K562 (cell line): ENCODE measurements at regions not wholly inside any gene's neighbourhood (a gene's known extent, or its start where the extent isn't known, plus 50 kb on each side); places are given as distances from the start of the nearest gene placed in this dataset.

ENCODE experiments used
- CBFA2T3 ChIP-seq: fragments of 450-650 bp; IDR thresholded peaks from 2 replicates; pipeline ENCODE4 v1.6.1; 2017
- CEBPB ChIP-seq: fragments of 450-650 bp; IDR thresholded peaks from 2 replicates; pipeline ENCODE4 v1.6.1; 2016; ENCODE audit warnings: missing genetic modification characterization, missing compliant biosample characterization
- FOXP1 ChIP-seq: sonication (generic); formaldehyde crosslinking; IDR thresholded peaks from 2 replicates; pipeline ENCODE4 v1.8.0; 2022; ENCODE audit warnings: mild to moderate bottlenecking, missing genetic modification reagents
- PHB2 ChIP-seq: fragments of 450-650 bp; IDR thresholded peaks from 2 replicates; pipeline ENCODE4 v1.6.1; 2017; ENCODE audit warnings: low read depth
- SAP30 ChIP-seq: fragments of 200-600 bp; sonication (generic); IDR thresholded peaks from 2 replicates; pipeline ENCODE4 v1.6.1; 2012; ENCODE audit warnings: borderline replicate concordance, low read depth, mild to moderate bottlenecking, moderate library complexity, low read length, control low read depth, inconsistent platforms; ENCODE audit not compliant: insufficient read depth, poor library complexity, severe bottlenecking
- ZFX ChIP-seq: sonication (generic); formaldehyde crosslinking; IDR thresholded peaks from 2 replicates; pipeline ENCODE4 v1.8.0; 2022; ENCODE audit warnings: mild to moderate bottlenecking, missing genetic modification reagents, moderate library complexity
- TF ChIP-seq, protein P1 (sequence below): fragments of 450-650 bp; IDR thresholded peaks from 2 replicates; pipeline ENCODE4 v1.6.1; 2016; ENCODE audit warnings: mild to moderate bottlenecking, moderate library complexity
- TF ChIP-seq, protein P2 (sequence below): fragments of 450-650 bp; formaldehyde crosslinking; IDR thresholded peaks from 2 replicates; pipeline ENCODE4 v1.4.0; 2020; ENCODE audit warnings: mild to moderate bottlenecking, moderate library complexity
- TF ChIP-seq, protein P3 (sequence below), 2 experiments: fragments of 450-650 bp; IDR thresholded peaks; 2 replicates each; pipeline ENCODE4 v1.6.1; 2018; ENCODE audit warnings: mild to moderate bottlenecking in 2 of 2, low read depth in 1 of 2; ENCODE audit not compliant: partially characterized antibody in 2 of 2

DNA sequence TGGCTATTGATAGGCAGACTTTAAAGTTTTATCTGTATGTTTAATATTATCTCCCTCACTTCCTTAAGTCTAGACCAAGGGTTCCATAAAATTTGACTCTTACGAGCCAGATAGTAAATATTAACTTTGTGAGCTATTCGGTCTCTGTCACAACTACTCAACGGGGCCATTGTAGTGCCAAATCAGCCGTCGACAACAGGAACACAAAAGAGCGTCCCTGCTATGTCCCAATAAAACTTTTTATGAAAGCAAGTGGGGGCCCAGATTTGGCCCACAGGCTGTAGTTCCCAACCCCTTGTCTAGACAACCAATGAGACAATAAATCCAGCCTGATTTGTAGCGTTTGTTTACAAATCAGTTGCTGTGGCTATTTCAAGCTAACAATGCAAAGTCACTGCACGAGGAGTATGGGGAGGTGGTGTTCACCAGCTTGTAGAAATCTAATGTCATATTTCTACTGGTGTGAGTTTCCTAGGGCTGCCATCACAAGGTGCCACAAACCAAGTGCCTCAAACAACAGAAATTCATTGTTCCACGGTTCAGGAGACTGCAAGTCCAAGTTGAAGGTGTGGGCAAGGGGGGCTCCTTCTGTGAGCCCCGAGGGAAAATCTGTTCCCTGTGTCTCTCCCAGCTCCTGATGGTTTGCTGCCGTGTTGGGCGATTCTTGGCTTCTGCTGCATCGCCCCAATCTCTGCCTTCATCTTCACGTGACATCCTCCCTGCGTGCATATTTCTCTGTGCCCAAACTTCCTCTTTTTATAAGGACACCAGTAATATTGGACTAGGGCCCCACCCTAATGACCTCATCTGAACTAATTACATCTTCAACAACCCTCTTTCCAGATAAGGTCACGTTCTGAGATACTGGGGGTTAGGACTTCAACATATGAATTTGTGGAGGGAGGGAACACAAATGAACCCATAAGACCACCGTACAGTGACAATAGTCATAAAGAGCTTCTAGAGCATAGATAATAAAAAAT lies 356.0 kb upstream of the JARID2 start (continued):
- TF ChIP-seq, protein P1, sequence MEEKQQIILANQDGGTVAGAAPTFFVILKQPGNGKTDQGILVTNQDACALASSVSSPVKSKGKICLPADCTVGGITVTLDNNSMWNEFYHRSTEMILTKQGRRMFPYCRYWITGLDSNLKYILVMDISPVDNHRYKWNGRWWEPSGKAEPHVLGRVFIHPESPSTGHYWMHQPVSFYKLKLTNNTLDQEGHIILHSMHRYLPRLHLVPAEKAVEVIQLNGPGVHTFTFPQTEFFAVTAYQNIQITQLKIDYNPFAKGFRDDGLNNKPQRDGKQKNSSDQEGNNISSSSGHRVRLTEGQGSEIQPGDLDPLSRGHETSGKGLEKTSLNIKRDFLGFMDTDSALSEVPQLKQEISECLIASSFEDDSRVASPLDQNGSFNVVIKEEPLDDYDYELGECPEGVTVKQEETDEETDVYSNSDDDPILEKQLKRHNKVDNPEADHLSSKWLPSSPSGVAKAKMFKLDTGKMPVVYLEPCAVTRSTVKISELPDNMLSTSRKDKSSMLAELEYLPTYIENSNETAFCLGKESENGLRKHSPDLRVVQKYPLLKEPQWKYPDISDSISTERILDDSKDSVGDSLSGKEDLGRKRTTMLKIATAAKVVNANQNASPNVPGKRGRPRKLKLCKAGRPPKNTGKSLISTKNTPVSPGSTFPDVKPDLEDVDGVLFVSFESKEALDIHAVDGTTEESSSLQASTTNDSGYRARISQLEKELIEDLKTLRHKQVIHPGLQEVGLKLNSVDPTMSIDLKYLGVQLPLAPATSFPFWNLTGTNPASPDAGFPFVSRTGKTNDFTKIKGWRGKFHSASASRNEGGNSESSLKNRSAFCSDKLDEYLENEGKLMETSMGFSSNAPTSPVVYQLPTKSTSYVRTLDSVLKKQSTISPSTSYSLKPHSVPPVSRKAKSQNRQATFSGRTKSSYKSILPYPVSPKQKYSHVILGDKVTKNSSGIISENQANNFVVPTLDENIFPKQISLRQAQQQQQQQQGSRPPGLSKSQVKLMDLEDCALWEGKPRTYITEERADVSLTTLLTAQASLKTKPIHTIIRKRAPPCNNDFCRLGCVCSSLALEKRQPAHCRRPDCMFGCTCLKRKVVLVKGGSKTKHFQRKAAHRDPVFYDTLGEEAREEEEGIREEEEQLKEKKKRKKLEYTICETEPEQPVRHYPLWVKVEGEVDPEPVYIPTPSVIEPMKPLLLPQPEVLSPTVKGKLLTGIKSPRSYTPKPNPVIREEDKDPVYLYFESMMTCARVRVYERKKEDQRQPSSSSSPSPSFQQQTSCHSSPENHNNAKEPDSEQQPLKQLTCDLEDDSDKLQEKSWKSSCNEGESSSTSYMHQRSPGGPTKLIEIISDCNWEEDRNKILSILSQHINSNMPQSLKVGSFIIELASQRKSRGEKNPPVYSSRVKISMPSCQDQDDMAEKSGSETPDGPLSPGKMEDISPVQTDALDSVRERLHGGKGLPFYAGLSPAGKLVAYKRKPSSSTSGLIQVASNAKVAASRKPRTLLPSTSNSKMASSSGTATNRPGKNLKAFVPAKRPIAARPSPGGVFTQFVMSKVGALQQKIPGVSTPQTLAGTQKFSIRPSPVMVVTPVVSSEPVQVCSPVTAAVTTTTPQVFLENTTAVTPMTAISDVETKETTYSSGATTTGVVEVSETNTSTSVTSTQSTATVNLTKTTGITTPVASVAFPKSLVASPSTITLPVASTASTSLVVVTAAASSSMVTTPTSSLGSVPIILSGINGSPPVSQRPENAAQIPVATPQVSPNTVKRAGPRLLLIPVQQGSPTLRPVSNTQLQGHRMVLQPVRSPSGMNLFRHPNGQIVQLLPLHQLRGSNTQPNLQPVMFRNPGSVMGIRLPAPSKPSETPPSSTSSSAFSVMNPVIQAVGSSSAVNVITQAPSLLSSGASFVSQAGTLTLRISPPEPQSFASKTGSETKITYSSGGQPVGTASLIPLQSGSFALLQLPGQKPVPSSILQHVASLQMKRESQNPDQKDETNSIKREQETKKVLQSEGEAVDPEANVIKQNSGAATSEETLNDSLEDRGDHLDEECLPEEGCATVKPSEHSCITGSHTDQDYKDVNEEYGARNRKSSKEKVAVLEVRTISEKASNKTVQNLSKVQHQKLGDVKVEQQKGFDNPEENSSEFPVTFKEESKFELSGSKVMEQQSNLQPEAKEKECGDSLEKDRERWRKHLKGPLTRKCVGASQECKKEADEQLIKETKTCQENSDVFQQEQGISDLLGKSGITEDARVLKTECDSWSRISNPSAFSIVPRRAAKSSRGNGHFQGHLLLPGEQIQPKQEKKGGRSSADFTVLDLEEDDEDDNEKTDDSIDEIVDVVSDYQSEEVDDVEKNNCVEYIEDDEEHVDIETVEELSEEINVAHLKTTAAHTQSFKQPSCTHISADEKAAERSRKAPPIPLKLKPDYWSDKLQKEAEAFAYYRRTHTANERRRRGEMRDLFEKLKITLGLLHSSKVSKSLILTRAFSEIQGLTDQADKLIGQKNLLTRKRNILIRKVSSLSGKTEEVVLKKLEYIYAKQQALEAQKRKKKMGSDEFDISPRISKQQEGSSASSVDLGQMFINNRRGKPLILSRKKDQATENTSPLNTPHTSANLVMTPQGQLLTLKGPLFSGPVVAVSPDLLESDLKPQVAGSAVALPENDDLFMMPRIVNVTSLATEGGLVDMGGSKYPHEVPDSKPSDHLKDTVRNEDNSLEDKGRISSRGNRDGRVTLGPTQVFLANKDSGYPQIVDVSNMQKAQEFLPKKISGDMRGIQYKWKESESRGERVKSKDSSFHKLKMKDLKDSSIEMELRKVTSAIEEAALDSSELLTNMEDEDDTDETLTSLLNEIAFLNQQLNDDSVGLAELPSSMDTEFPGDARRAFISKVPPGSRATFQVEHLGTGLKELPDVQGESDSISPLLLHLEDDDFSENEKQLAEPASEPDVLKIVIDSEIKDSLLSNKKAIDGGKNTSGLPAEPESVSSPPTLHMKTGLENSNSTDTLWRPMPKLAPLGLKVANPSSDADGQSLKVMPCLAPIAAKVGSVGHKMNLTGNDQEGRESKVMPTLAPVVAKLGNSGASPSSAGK, result peak; percentile 33; the same call in 1 of the 2 replicates
- TF ChIP-seq CBFA2T3 (peak; percentile 38), CEBPB (tag) (no peak), SAP30 (no peak), ZFX (CRISPR knock-in tag) (no peak), FOXP1 (CRISPR knock-in tag) (no peak), PHB2 (no peak)
- TF ChIP-seq, protein P2, sequence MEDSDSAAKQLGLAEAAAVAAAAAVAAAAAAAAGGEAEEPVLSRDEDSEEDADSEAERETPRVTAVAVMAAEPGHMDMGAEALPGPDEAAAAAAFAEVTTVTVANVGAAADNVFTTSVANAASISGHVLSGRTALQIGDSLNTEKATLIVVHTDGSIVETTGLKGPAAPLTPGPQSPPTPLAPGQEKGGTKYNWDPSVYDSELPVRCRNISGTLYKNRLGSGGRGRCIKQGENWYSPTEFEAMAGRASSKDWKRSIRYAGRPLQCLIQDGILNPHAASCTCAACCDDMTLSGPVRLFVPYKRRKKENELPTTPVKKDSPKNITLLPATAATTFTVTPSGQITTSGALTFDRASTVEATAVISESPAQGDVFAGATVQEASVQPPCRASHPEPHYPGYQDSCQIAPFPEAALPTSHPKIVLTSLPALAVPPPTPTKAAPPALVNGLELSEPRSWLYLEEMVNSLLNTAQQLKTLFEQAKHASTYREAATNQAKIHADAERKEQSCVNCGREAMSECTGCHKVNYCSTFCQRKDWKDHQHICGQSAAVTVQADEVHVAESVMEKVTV, result no peak
- TF ChIP-seq, protein P3, sequence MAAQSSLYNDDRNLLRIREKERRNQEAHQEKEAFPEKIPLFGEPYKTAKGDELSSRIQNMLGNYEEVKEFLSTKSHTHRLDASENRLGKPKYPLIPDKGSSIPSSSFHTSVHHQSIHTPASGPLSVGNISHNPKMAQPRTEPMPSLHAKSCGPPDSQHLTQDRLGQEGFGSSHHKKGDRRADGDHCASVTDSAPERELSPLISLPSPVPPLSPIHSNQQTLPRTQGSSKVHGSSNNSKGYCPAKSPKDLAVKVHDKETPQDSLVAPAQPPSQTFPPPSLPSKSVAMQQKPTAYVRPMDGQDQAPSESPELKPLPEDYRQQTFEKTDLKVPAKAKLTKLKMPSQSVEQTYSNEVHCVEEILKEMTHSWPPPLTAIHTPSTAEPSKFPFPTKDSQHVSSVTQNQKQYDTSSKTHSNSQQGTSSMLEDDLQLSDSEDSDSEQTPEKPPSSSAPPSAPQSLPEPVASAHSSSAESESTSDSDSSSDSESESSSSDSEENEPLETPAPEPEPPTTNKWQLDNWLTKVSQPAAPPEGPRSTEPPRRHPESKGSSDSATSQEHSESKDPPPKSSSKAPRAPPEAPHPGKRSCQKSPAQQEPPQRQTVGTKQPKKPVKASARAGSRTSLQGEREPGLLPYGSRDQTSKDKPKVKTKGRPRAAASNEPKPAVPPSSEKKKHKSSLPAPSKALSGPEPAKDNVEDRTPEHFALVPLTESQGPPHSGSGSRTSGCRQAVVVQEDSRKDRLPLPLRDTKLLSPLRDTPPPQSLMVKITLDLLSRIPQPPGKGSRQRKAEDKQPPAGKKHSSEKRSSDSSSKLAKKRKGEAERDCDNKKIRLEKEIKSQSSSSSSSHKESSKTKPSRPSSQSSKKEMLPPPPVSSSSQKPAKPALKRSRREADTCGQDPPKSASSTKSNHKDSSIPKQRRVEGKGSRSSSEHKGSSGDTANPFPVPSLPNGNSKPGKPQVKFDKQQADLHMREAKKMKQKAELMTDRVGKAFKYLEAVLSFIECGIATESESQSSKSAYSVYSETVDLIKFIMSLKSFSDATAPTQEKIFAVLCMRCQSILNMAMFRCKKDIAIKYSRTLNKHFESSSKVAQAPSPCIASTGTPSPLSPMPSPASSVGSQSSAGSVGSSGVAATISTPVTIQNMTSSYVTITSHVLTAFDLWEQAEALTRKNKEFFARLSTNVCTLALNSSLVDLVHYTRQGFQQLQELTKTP (IDR thresholded peaks at IDR 0.05; ENCODE audit: low read depth in 1 of 2, partially characterized antibody in 2 of 2), result peak in 1 of 2 experiments; percentile 88
